ENCODE measurements at regions not wholly inside any gene's neighbourhood (a gene's known extent, or its start where the extent isn't known, plus 50 kb on each side); places are given as distances from the start of the nearest gene placed in this dataset.

DNA sequence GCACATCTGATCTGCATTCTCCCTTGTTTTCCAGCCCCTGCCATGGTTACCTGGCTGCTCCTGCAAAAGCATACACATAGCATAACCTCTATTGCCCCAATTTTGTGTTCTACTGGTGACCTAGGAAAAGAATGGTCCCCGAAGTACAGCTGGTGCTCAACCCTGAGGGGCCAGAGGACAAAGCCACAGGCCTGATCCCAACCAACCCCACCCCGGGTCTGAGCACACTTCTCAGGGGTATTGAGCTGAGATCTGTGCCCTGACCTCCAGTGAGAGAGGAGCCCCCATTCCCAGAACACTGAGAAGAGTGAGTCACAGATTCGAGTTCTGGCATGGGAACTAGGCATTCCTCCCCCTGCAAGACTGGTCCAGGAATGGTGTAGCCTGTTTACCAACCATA lies 465.5 kb upstream of the ACTRT1 start:
- TF ChIP-seq, protein P1, sequence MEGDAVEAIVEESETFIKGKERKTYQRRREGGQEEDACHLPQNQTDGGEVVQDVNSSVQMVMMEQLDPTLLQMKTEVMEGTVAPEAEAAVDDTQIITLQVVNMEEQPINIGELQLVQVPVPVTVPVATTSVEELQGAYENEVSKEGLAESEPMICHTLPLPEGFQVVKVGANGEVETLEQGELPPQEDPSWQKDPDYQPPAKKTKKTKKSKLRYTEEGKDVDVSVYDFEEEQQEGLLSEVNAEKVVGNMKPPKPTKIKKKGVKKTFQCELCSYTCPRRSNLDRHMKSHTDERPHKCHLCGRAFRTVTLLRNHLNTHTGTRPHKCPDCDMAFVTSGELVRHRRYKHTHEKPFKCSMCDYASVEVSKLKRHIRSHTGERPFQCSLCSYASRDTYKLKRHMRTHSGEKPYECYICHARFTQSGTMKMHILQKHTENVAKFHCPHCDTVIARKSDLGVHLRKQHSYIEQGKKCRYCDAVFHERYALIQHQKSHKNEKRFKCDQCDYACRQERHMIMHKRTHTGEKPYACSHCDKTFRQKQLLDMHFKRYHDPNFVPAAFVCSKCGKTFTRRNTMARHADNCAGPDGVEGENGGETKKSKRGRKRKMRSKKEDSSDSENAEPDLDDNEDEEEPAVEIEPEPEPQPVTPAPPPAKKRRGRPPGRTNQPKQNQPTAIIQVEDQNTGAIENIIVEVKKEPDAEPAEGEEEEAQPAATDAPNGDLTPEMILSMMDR (IDR thresholded peaks at IDR 0.05), result no peak
- TF ChIP-seq EZH2 (IDR thresholded peaks at IDR 0.05; ENCODE audit: borderline replicate concordance, insufficient read depth, low read depth, low read length, poor library complexity, severe bottlenecking), result no peak
